SK-N-MC (cell line): ENCODE measurements at regions not wholly inside any gene's neighbourhood (a gene's known extent, or its start where the extent isn't known, plus 50 kb on each side); places are given as distances from the start of the nearest gene placed in this dataset.

Experiments used
- EZH2 ChIP-seq: fragments of 200-600 bp; sonication (generic); IDR thresholded peaks from one replicate; pipeline ENCODE4 v1.6.1; 2017; ENCODE audit warnings: antibody characterized with exemption
- POLR2AphosphoS5 ChIP-seq: IDR thresholded peaks from 2 replicates; pipeline ENCODE4 v1.6.1; 2012; ENCODE audit warnings: mild to moderate bottlenecking, low read depth, low read length, borderline replicate concordance

GRCh38 chr1:38555130-38555529 is 304.4 kb downstream of the RRAGC start:
- no peak for TF ChIP-seq EZH2
- no peak for TF ChIP-seq POLR2AphosphoS5
